Keratinocyte (primary cell): ENCODE measurements at regions not wholly inside any gene's neighbourhood (a gene's known extent, or its start where the extent isn't known, plus 50 kb on each side); places are given as distances from the start of the nearest gene placed in this dataset.

Experiments used
- DNase-seq: peaks from one replicate; pipeline ENCODE4 v3.0.0-alpha.2; 2011; ENCODE audit warnings: low read depth, missing footprints, low spot score
- FAIRE-seq: peaks from 2 replicates; lab custom pipeline; 2011; peaks lifted over from hg19 to GRCh38; lab: Jason Lieb, UNC
- H2AFZ ChIP-seq: 2 replicates; pipeline ENCODE4 v1.6.0; 2012; ENCODE audit warnings: low read length, control low read depth, inconsistent platforms; ENCODE audit not compliant: control insufficient read depth
- H3K27ac ChIP-seq: 2 replicates; pipeline ENCODE4 v1.5.1; 2011; ENCODE audit warnings: low read length; ENCODE audit not compliant: control insufficient read depth, insufficient read depth
- H3K27me3 ChIP-seq: 3 replicates; pipeline ENCODE4 v1.6.0; 2011; ENCODE audit warnings: low read length; ENCODE audit not compliant: control insufficient read depth, insufficient read depth; ENCODE audit errors: extremely low read depth
- H3K36me3 ChIP-seq, 2 experiments: 2 replicates in 1 of 2; 3 replicates in 1 of 2; pipeline ENCODE4 v1.5.1; 2011; ENCODE audit warnings: low read length in 2 of 2, mild to moderate bottlenecking in 1 of 2; ENCODE audit not compliant: control insufficient read depth in 2 of 2, insufficient read depth in 2 of 2; ENCODE audit errors: extremely low read depth in 1 of 2
- H3K4me1 ChIP-seq: 3 replicates; pipeline ENCODE4 v1.5.1; 2011; ENCODE audit warnings: low read length; ENCODE audit not compliant: control insufficient read depth, insufficient read depth; ENCODE audit errors: extremely low read depth
- H3K4me2 ChIP-seq: 3 replicates; pipeline ENCODE4 v1.6.0; 2011; ENCODE audit warnings: low read depth, low read length; ENCODE audit not compliant: control insufficient read depth, insufficient read depth; ENCODE audit errors: extremely low read depth
- H3K4me3 ChIP-seq, 3 experiments: fragments of 200-600 bp in 1 of 3; sonication (generic) in 1 of 3; 2 replicates in 2 of 3; 3 replicates in 1 of 3; pipeline ENCODE4 v1.5.1; 2011 to 2016; ENCODE audit warnings: low read length in 3 of 3, mild to moderate bottlenecking in 3 of 3, control low read depth in 2 of 3, inconsistent platforms in 1 of 3, low read depth in 1 of 3, mixed read lengths in 1 of 3, mixed run types in 1 of 3, moderate library complexity in 1 of 3; ENCODE audit not compliant: control insufficient read depth in 2 of 3, insufficient read depth in 2 of 3; ENCODE audit errors: extremely low read depth in 1 of 3
- H3K79me2 ChIP-seq: 2 replicates; pipeline ENCODE4 v1.6.0; 2012; ENCODE audit warnings: low read length; ENCODE audit not compliant: control insufficient read depth, insufficient read depth
- H3K9ac ChIP-seq: 3 replicates; pipeline ENCODE4 v1.6.0; 2011; ENCODE audit warnings: low read length; ENCODE audit not compliant: control insufficient read depth, insufficient read depth; ENCODE audit errors: extremely low read depth
- H3K9me1 ChIP-seq: 3 replicates; pipeline ENCODE4 v1.6.0; 2011; ENCODE audit warnings: low read length; ENCODE audit not compliant: control insufficient read depth, insufficient read depth; ENCODE audit errors: extremely low read depth
- H3K9me3 ChIP-seq: 2 replicates; pipeline ENCODE4 v1.5.1; 2012; ENCODE audit warnings: low read depth, low read length; ENCODE audit not compliant: control insufficient read depth
- H4K20me1 ChIP-seq: 3 replicates; pipeline ENCODE4 v1.6.0; 2011; ENCODE audit warnings: low read length; ENCODE audit not compliant: control insufficient read depth, insufficient read depth; ENCODE audit errors: extremely low read depth
- EZH2 ChIP-seq: IDR thresholded peaks from one replicate; pipeline ENCODE4 v1.6.1; 2012; ENCODE audit warnings: inconsistent platforms, mild to moderate bottlenecking, low read length, moderate library complexity
- dilution Hi-C: fragments of 300-500 bp; cut with MboI; formaldehyde crosslinking; loops from one replicate; pipeline ENCODE4 v1.7.0; 2020; ENCODE audit warnings: low sequenced_read_pairs; ENCODE audit not compliant: extremely low pct_ligation_motif_present
- TF ChIP-seq, protein P1 (sequence below), 3 experiments: IDR thresholded peaks in 1 of 3; conservative IDR thresholded peaks in 1 of 3; optimal IDR thresholded peaks in 1 of 3; 2 replicates in 2 of 3; 3 replicates in 1 of 3; pipeline versions ENCODE3 to v1.5.1; 2011; ENCODE audit warnings: low read length in 3 of 3, mild to moderate bottlenecking in 3 of 3, moderate library complexity in 2 of 3, control low read depth in 1 of 3, inconsistent platforms in 1 of 3; ENCODE audit not compliant: insufficient read depth in 2 of 3; ENCODE audit errors: extremely low read depth in 1 of 3

DNA sequence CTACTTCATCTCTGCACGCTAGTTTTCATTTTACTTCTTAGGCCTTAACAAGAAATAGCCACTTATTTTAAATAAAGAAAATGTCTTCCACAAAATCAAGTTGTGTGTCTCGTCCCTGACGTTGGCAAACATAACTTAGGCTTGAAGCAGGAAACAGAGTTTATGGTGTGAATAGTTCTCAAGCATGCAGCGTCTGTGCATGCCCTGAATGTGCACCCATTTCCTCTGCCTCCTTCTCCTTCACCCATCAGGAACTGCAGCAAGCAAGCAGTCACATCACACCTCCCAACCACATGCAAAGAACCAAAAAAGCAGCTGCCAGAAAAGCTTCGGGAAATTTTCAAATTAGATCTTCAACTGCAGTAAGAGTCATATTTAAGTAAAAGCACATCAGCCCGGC, 424.0 kb upstream of the IRX4 start:
- Histone ChIP-seq H4K20me1 (no peaks in the 10 kb centered on the region), H3K4me2 (no peak overlapping the region), H3K27me3 (no peaks in the 10 kb centered on the region), H3K9ac (no peak overlapping the region), H3K79me2 (no peaks in the 10 kb centered on the region), H3K4me3 (no peak overlapping the region), H3K9me1 (no peaks in the 10 kb centered on the region), H3K9me3 (no peaks in the 10 kb centered on the region), H2AFZ (no peak overlapping the region), H3K27ac (no peak overlapping the region), H3K4me1 (no peaks in the 10 kb centered on the region), H3K36me3 (no peaks in the 10 kb centered on the region)
- DNase-seq (no peak), FAIRE-seq (no peak)
- TF ChIP-seq, protein P1, sequence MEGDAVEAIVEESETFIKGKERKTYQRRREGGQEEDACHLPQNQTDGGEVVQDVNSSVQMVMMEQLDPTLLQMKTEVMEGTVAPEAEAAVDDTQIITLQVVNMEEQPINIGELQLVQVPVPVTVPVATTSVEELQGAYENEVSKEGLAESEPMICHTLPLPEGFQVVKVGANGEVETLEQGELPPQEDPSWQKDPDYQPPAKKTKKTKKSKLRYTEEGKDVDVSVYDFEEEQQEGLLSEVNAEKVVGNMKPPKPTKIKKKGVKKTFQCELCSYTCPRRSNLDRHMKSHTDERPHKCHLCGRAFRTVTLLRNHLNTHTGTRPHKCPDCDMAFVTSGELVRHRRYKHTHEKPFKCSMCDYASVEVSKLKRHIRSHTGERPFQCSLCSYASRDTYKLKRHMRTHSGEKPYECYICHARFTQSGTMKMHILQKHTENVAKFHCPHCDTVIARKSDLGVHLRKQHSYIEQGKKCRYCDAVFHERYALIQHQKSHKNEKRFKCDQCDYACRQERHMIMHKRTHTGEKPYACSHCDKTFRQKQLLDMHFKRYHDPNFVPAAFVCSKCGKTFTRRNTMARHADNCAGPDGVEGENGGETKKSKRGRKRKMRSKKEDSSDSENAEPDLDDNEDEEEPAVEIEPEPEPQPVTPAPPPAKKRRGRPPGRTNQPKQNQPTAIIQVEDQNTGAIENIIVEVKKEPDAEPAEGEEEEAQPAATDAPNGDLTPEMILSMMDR (optimal IDR thresholded peaks at IDR 0.05 in 1 of 3, IDR thresholded peaks at IDR 0.05 in 1 of 3, conservative IDR thresholded peaks at IDR 0.05 in 1 of 3; ENCODE audit: extremely low read depth in 1 of 3, insufficient read depth in 2 of 3, low read length in 3 of 3) = no peak
- TF ChIP-seq EZH2 = no peak
- dilution Hi-C loops = no loop called here

- FAIRE-seq (no peak), DNase-seq (no peak)
- H3K4me3 ChIP-seq = no peak overlapping the region
- H3K4me2 ChIP-seq = no peak overlapping the region
- dilution Hi-C loops = no loop called here
- no peak overlapping the region for H3K27ac ChIP-seq
- no peaks in the 10 kb centered on the region for H3K27me3 ChIP-seq
- no peaks in the 10 kb centered on the region for H3K79me2 ChIP-seq
- H3K4me1 ChIP-seq = no peaks in the 10 kb centered on the region
- H4K20me1 ChIP-seq = no peaks in the 10 kb centered on the region
- H3K9me3 ChIP-seq = no peaks in the 10 kb centered on the region
- no peak overlapping the region for H2AFZ ChIP-seq
- no peaks in the 10 kb centered on the region for H3K9me1 ChIP-seq
- no peaks in the 10 kb centered on the region for H3K36me3 ChIP-seq
- no peak for TF ChIP-seq EZH2
- TF ChIP-seq, protein P1 (optimal IDR thresholded peaks at IDR 0.05 in 1 of 3, IDR thresholded peaks at IDR 0.05 in 1 of 3, conservative IDR thresholded peaks at IDR 0.05 in 1 of 3; ENCODE audit: extremely low read depth in 1 of 3, insufficient read depth in 2 of 3, low read length in 3 of 3) = no peak
- H3K9ac ChIP-seq = no peak overlapping the region
Measured at GRCh38 chr5:2303431-2304100, 420.8 kb upstream of the IRX4 start.
